Adrenal gland (tissue), 9 donors: ENCODE measurements at regions not wholly inside any gene's neighbourhood (a gene's known extent, or its start where the extent isn't known, plus 50 kb on each side); places are given as distances from the start of the nearest gene placed in this dataset.

Source experiments
- DNase-seq, 7 donors: peaks; one replicate each; pipeline ENCODE4 v3.0.0-alpha.2; 2019 to 2020
- H3K27ac ChIP-seq, 5 donors: fragments of 200-600 bp; sonication (generic) in 4 of 5; 1 replicate in 3 of 5; 2 replicates in 2 of 5; pipeline versions ENCODE4 v1.5.1 to v1.8.0; 2016 to 2020; ENCODE audit warnings: mild to moderate bottlenecking in 1 of 5
- H3K27me3 ChIP-seq: fragments of 200-600 bp; 2 replicates; pipeline ENCODE4 v1.8.0; 2021
- H3K36me3 ChIP-seq, 2 donors: fragments of 200-600 bp; replicated peaks in 1 of 2; 1 replicate in 1 of 2; 2 replicates in 1 of 2; pipeline versions ENCODE4 v1.5.1 to v1.8.0; 2018 to 2022
- H3K4me1 ChIP-seq, 2 donors: fragments of 200-600 bp; replicated peaks in 1 of 2; 1 replicate in 1 of 2; 2 replicates in 1 of 2; pipeline versions ENCODE4 v1.5.1 to v1.8.0; 2018 to 2021
- H3K4me3 ChIP-seq, 4 donors: fragments of 200-600 bp; sonication (generic) in 3 of 4; one replicate each; pipeline ENCODE4 v1.5.1; 2016 to 2018
- H3K9me3 ChIP-seq, 3 donors: fragments of 200-600 bp; sonication (generic) in 1 of 3; replicated peaks in 1 of 3; 1 replicate in 2 of 3; 2 replicates in 1 of 3; pipeline versions ENCODE4 v1.5.1 to v1.8.0; 2016 to 2021
- POLR2A ChIP-seq, 2 donors: fragments of 450-650 bp; IDR thresholded peaks; one replicate each; pipeline ENCODE4 v1.6.1; 2017; ENCODE audit warnings: antibody characterized with exemption in 2 of 2, mild to moderate bottlenecking in 2 of 2, moderate library complexity in 1 of 2
- WGBS, 4 donors: extraction: QIAGEN DNeasy Blood & Tissue Kit in 2 of 4; methylation state at CpG; one replicate each; pipeline versions ENCODE4 v1.1.5 to v1.1.7; 2013 to 2017; 5-methylcytosine and 5-hydroxymethylcytosine counted together
- intact Hi-C, 2 donors: fragments of 100-400 bp; cut with DNase I; formaldehyde crosslinking; loops; one replicate each; pipeline versions ENCODE4 v1.14.1 to v1.15.0; 2022 to 2023
- TF ChIP-seq, protein P1 (sequence below), 6 experiments: fragments of 450-650 bp in 4 of 6; fragments of 200-600 bp in 2 of 6; sonication (generic) in 1 of 6; IDR thresholded peaks; 1 replicate in 5 of 6; 2 replicates in 1 of 6; pipeline versions ENCODE4 v1.5.1 to v1.8.0; 2016 to 2021; ENCODE audit warnings: antibody characterized with exemption in 6 of 6, mild to moderate bottlenecking in 2 of 6, moderate library complexity in 1 of 6
- donor health status: healthy with polysubstance abuse.
- donor health status: Bipolar disorder and iron deficiency.
- donor health status: DM: yes; HTN: yes; CAD: no.
- donor health status: DM: no; HTN: no; CAD: no.
- donor health status: DM: no; HTN: no; CAD: no.

DNA sequence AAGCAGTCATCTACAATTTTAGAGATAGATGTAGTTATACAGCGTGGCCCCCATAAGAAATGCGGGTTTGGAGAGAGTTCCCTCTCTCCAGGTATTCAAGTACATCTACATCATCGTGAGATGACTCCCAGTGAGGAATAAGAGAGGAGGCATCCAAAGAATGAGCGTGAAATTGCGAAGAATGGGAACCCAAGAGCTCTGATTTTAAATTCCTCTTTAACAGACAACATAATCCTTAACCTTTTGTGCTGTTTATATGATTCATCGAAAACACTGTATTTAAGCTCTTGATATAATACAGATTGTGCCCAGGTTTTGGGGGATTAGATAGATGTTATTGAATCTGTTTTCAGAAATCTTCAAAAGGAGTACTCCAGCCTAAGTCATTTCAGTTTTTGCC, 161.5 kb downstream of the COG6 start:
- H3K27me3 ChIP-seq, result no peaks in the 10 kb centered on the region
- no peaks in the 10 kb centered on the region for H3K4me1 ChIP-seq
- no peak overlapping the region for H3K4me3 ChIP-seq
- WGBS, 4 donors, result 86 to 92% (median 87%) methylated on average over 6 of the region's 6 CpGs
- no peaks in the 10 kb centered on the region for H3K36me3 ChIP-seq
- H3K9me3 ChIP-seq, result no peaks in the 10 kb centered on the region
- intact Hi-C loops, result no loop called here
- no peak for DNase-seq
- TF ChIP-seq, protein P1, sequence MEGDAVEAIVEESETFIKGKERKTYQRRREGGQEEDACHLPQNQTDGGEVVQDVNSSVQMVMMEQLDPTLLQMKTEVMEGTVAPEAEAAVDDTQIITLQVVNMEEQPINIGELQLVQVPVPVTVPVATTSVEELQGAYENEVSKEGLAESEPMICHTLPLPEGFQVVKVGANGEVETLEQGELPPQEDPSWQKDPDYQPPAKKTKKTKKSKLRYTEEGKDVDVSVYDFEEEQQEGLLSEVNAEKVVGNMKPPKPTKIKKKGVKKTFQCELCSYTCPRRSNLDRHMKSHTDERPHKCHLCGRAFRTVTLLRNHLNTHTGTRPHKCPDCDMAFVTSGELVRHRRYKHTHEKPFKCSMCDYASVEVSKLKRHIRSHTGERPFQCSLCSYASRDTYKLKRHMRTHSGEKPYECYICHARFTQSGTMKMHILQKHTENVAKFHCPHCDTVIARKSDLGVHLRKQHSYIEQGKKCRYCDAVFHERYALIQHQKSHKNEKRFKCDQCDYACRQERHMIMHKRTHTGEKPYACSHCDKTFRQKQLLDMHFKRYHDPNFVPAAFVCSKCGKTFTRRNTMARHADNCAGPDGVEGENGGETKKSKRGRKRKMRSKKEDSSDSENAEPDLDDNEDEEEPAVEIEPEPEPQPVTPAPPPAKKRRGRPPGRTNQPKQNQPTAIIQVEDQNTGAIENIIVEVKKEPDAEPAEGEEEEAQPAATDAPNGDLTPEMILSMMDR (IDR thresholded peaks at IDR 0.05), result no peak
- no peak for TF ChIP-seq POLR2A (IDR thresholded peaks at IDR 0.05)
- no peak overlapping the region for H3K27ac ChIP-seq

DNA sequence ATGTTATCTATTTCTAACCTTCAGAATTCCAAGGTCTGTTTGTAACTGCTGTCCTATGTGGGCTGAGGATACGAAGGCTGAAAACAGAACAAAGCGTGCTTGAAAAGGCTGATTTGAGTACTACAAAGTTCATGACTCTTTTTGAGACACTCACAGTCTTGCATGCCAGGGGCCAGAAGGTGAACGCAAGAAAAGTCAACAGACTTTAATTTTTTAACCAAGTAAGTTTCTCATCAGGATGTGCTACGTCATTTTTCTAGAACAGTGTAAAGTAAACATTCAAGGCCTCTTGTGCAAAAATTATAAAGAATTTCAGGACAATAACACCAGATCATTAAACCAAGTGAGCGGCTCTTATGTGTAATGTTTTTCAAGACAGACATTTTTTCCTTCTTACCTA, 163.5 kb downstream of the COG6 start:
- DNase-seq, result peak in 1 of 7 donors; percentile 13
- Histone ChIP-seq H3K27ac (no peak overlapping the region), H3K27me3 (no peaks in the 10 kb centered on the region), H3K4me1 (no peaks in the 10 kb centered on the region), H3K4me3 (no peak overlapping the region), H3K36me3 (no peaks in the 10 kb centered on the region), H3K9me3 (no peaks in the 10 kb centered on the region)
- TF ChIP-seq POLR2A (IDR thresholded peaks at IDR 0.05), result no peak
- TF ChIP-seq, protein P1 (IDR thresholded peaks at IDR 0.05), result no peak
- intact Hi-C loops, result no loop called here
- 56 to 62% (median 60%) methylated on average over 5 of the region's 5 CpGs for WGBS, 4 donors

DNA sequence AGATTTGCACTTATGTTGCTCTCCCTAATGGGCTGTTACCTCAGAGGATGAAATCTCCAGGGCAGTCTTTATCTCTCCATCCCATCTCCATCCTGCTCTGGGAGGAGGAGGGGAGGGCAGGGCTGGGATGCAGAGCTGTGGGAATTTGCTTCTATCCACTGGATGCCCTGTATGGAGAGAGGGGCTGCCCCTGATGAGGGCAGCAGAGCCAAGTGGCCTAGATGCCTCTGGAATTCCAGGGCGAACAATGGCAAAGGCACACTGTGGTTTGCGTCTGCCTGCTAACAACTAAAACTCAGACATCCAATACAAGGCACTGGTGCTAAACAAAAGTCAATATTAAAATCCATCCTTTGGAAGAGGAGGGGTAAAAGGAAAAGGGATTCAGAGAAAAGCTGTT, 165.1 kb downstream of the COG6 start:
- H3K9me3 ChIP-seq, result no peaks in the 10 kb centered on the region
- intact Hi-C loops, result no loop called here
- WGBS, 4 donors, result 87 to 97% (median 92%) methylated on average over 2 of the region's 2 CpGs

DNA sequence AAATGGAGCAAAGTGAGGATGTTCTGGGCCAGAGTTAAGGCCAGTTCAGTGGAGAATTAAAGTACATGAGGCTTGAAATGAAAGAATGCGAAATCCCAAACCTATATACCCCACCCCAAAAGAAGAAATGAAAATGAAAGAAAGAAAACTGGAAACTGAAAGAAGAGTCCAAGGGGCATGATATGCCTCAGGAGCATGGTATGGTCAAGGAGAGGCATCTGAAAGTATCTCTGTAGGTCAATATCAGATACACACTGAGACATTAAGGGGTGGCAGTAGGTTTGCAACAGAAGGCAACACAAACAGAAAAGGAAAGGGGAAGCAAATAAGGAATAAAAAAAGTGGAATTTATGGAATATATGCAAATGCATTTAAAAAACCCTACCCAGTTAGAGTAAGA, 166.5 kb downstream of the COG6 start:
- TF ChIP-seq POLR2A (IDR thresholded peaks at IDR 0.05), result no peak
- TF ChIP-seq, protein P1 (IDR thresholded peaks at IDR 0.05), result no peak
- no peaks in the 10 kb centered on the region for H3K27me3 ChIP-seq
- intact Hi-C loops, result no loop called here
- no peaks in the 10 kb centered on the region for H3K9me3 ChIP-seq
- H3K4me1 ChIP-seq, result no peaks in the 10 kb centered on the region
- H3K4me3 ChIP-seq, result no peak overlapping the region
- H3K36me3 ChIP-seq, result no peaks in the 10 kb centered on the region
- no peak for DNase-seq
- H3K27ac ChIP-seq, result no peak overlapping the region
- WGBS, 4 donors, result 84 to 96% (median 90%) methylated on average over 1 of the region's 1 CpG

More for the DNA sequence above, 165.1 kb downstream of the COG6 start:
- Histone ChIP-seq H3K4me1 (no peaks in the 10 kb centered on the region), H3K27me3 (no peaks in the 10 kb centered on the region), H3K4me3 (no peak overlapping the region), H3K27ac (no peak overlapping the region), H3K36me3 (no peaks in the 10 kb centered on the region)
- TF ChIP-seq POLR2A (IDR thresholded peaks at IDR 0.05), result no peak
- TF ChIP-seq, protein P1 (IDR thresholded peaks at IDR 0.05), result no peak
- no peak for DNase-seq
